ENCODE measurements at regions not wholly inside any gene's neighbourhood (a gene's known extent, or its start where the extent isn't known, plus 50 kb on each side); places are given as distances from the start of the nearest gene placed in this dataset.
A peak's percentile ranks its signal among the peaks of the same experiment; 100 is the strongest.

GRCh38 chr13:36526897-36527296 lies 94.6 kb downstream of the CCNA1 start:
- no peaks in the 10 kb centered on the region for H3K4me1 ChIP-seq
- WGBS, 2 donors, result 39 to 52% methylated on average over 1 of the region's 1 CpG
- H3K27ac ChIP-seq, result no peak overlapping the region
- H3K27me3 ChIP-seq, result no peaks in the 10 kb centered on the region
- intact Hi-C loops (cut with DNase I), result no loop called here
- ATAC-seq, result peak in 1 of 4 donors; percentile 20
- no peaks in the 10 kb centered on the region for H3K36me3 ChIP-seq
- TF ChIP-seq, protein P1, sequence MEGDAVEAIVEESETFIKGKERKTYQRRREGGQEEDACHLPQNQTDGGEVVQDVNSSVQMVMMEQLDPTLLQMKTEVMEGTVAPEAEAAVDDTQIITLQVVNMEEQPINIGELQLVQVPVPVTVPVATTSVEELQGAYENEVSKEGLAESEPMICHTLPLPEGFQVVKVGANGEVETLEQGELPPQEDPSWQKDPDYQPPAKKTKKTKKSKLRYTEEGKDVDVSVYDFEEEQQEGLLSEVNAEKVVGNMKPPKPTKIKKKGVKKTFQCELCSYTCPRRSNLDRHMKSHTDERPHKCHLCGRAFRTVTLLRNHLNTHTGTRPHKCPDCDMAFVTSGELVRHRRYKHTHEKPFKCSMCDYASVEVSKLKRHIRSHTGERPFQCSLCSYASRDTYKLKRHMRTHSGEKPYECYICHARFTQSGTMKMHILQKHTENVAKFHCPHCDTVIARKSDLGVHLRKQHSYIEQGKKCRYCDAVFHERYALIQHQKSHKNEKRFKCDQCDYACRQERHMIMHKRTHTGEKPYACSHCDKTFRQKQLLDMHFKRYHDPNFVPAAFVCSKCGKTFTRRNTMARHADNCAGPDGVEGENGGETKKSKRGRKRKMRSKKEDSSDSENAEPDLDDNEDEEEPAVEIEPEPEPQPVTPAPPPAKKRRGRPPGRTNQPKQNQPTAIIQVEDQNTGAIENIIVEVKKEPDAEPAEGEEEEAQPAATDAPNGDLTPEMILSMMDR (IDR thresholded peaks at IDR 0.05), result no peak
- H3K9me3 ChIP-seq, result no peaks in the 10 kb centered on the region
- no peak for FAIRE-seq
- no peak for DNase-seq
- H3K4me3 ChIP-seq, result no peak overlapping the region

- ATAC-seq (peak in 1 of 4 donors; percentile 66), DNase-seq (no peak), FAIRE-seq (no peak)
- Histone ChIP-seq H3K27ac (no peak overlapping the region), H3K27me3 (no peaks in the 10 kb centered on the region), H3K36me3 (no peaks in the 10 kb centered on the region), H3K9me3 (no peaks in the 10 kb centered on the region), H3K4me1 (no peaks in the 10 kb centered on the region), H3K4me3 (no peak overlapping the region)
- TF ChIP-seq, protein P1 (IDR thresholded peaks at IDR 0.05), result no peak
- intact Hi-C loops (cut with DNase I), result no loop called here
- WGBS, 2 donors, result 9 to 15% methylated on average over 8 of the region's 8 CpGs
Observed at GRCh38 chr13:36528105-36528504, 95.8 kb downstream of the CCNA1 start.

DNA sequence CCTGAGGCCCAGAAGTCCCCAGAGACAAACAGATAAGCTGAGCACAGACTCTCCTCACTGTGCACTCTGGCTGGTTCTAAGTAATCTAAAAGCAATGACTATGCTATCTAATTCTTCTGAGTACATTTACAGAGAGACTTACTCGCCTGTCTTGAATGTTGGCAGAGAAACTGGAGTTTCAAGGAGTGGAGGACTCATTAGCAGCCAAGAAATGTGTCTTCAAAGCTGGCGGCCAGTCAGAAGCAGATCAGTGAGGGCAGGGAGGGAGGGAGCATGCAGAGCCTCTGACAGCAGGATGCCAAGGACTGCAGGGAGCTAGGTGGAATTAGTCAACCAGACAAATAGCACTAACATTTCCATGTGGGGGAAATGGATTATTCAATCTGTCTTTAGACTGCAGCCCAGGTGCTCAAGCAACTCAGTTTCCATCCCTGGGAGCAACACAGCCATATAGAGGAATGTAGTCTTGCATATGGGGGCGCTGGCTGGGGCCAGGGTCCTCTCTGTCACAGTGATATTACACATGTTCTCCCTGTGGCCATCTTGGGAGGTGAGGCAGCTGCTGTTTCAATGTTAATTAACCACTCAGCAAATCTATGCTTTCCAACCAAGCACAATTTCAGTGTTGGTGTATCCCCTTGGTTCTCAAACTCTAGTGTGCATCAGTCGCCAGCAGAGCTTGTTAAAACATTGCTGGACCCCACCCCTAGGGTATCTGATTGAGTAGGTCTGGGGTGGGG lies 97.9 kb downstream of the CCNA1 start:
- Histone ChIP-seq H3K4me3 (no peak overlapping the region), H3K27ac (no peak overlapping the region), H3K4me1 (peaks cover 0 to under 1% (median 0%) of the 10 kb centered on the region in 3 donors), H3K36me3 (no peaks in the 10 kb centered on the region), H3K27me3 (no peaks in the 10 kb centered on the region), H3K9me3 (no peaks in the 10 kb centered on the region)
- 38 to 42% methylated on average over 4 of the region's 4 CpGs for WGBS, 2 donors
- DNase-seq (no peak), FAIRE-seq (no peak), ATAC-seq (peak in 1 of 4 donors; percentile 30)
- intact Hi-C loops (cut with DNase I), result no loop called here
- TF ChIP-seq, protein P1 (IDR thresholded peaks at IDR 0.05), result no peak

GRCh38 chr13:36530861-36531590 lies 98.7 kb downstream of the CCNA1 start:
- no peak for DNase-seq
- Histone ChIP-seq H3K4me1 (peaks cover 0 to 8% (median 0%) of the 10 kb centered on the region in 3 donors), H3K36me3 (no peaks in the 10 kb centered on the region), H3K27ac (no peak overlapping the region), H3K27me3 (no peaks in the 10 kb centered on the region), H3K9me3 (no peaks in the 10 kb centered on the region), H3K4me3 (no peak overlapping the region)
- no peak for FAIRE-seq
- ATAC-seq, result no peak
- intact Hi-C loops (cut with DNase I), result no loop called here
- TF ChIP-seq, protein P1 (IDR thresholded peaks at IDR 0.05), result no peak
- WGBS, 2 donors, result 70 to 82% methylated on average over 5 of the region's 5 CpGs
